WTC11 (cell line): ENCODE measurements at regions not wholly inside any gene's neighbourhood (a gene's known extent, or its start where the extent isn't known, plus 50 kb on each side); places are given as distances from the start of the nearest gene placed in this dataset.
A peak's percentile ranks its signal among the peaks of the same experiment; 100 is the strongest.
"Not testable (repeated sequence)": the region's sequence is repeated elsewhere in the genome, so short reads cannot be mapped to it uniquely, and the experiment has no call there.

Experiments used
- ATAC-seq: fragments of 200-7000 bp; cut with Tn5 transposase; 2 replicates; pipeline ENCODE4 v1.10.0; 2021; ENCODE audit warnings: mild to moderate bottlenecking, moderate library complexity
- CTCF ChIA-PET: fragments of 300-600 bp; sonication (Branson Sonifier 250); formaldehyde crosslinking; loops from one replicate; lab custom pipeline; 2021; ENCODE audit warnings: antibody characterized with exemption; lab: Charles Lee
- POLR2A ChIA-PET: fragments of 350-600 bp; sonication (Branson Sonifier 250); formaldehyde crosslinking; loops from one replicate; lab custom pipeline; 2021; ENCODE audit warnings: antibody characterized with exemption; lab: Charles Lee
- DNase-seq: peaks from one replicate; pipeline ENCODE4 v3.0.0; 2021; ENCODE audit warnings: low spot score
- H3K27ac Mint-ChIP-seq: 2 replicates; pipeline ENCODE4 v1.8.0; 2021; ENCODE audit warnings: mixed read lengths
- H3K27me3 Mint-ChIP-seq: 2 replicates; pipeline ENCODE4 v1.8.0; 2021; ENCODE audit warnings: low read depth, mild to moderate bottlenecking, moderate library complexity, mixed read lengths
- H3K36me3 Mint-ChIP-seq: 2 replicates; pipeline ENCODE4 v1.8.0; 2021; ENCODE audit warnings: mixed read lengths
- H3K4me1 Mint-ChIP-seq: 2 replicates; pipeline ENCODE4 v1.8.0; 2022; ENCODE audit warnings: mixed read lengths
- H3K4me3 Mint-ChIP-seq: 2 replicates; pipeline ENCODE4 v1.8.0; 2021; ENCODE audit warnings: mild to moderate bottlenecking, moderate library complexity, mixed read lengths
- H3K9me3 Mint-ChIP-seq: 2 replicates; pipeline ENCODE4 v1.8.0; 2021; ENCODE audit warnings: mixed read lengths
- FOXJ3 ChIP-seq: sonication (generic); formaldehyde crosslinking; IDR thresholded peaks from 2 replicates; pipeline ENCODE4 v1.9.0; 2021; ENCODE audit warnings: missing genetic modification reagents, mild to moderate bottlenecking, borderline replicate concordance
- MYBL2 ChIP-seq: sonication (generic); formaldehyde crosslinking; IDR thresholded peaks from 2 replicates; pipeline ENCODE4 v1.8.1; 2023; ENCODE audit warnings: mild to moderate bottlenecking, moderate library complexity, missing genetic modification reagents
- OVOL2 ChIP-seq: fragments of 250-450 bp; sonication (Bioruptor Pico); IDR thresholded peaks from 2 replicates; pipeline ENCODE4 v1.9.0; 2021; ENCODE audit warnings: mild to moderate bottlenecking, borderline replicate concordance
- TEAD1 ChIP-seq: sonication (generic); formaldehyde crosslinking; IDR thresholded peaks from 2 replicates; pipeline ENCODE4 v1.8.0; 2022; ENCODE audit warnings: mild to moderate bottlenecking, missing genetic modification reagents
- ZNF138 ChIP-seq: sonication (generic); formaldehyde crosslinking; conservative IDR thresholded peaks from 2 replicates; pipeline ENCODE4 v1.8.1; 2022; ENCODE audit warnings: mild to moderate bottlenecking, moderate library complexity, missing genetic modification reagents
- ZNF219 ChIP-seq: sonication (generic); formaldehyde crosslinking; IDR thresholded peaks from 2 replicates; pipeline ENCODE4 v1.8.0; 2023; ENCODE audit warnings: missing genetic modification reagents, mild to moderate bottlenecking, borderline replicate concordance
- ZNF423 ChIP-seq: fragments of 250-450 bp; sonication (Bioruptor Pico); IDR thresholded peaks from 2 replicates; pipeline ENCODE4 v2.1.2; 2022; ENCODE audit warnings: mild to moderate bottlenecking, moderate library complexity
- TF ChIP-seq, protein P1 (sequence below): sonication (generic); formaldehyde crosslinking; conservative IDR thresholded peaks from 2 replicates; pipeline ENCODE4 v1.8.1; 2023; ENCODE audit warnings: mild to moderate bottlenecking, low read depth, missing genetic modification reagents, moderate library complexity
- TF ChIP-seq, protein P2 (sequence below): fragments of 250-450 bp; sonication (Bioruptor Pico); IDR thresholded peaks from 2 replicates; pipeline ENCODE4 v1.8.0; 2021; ENCODE audit warnings: mild to moderate bottlenecking
- TF ChIP-seq, protein P3 (sequence below): sonication (generic); formaldehyde crosslinking; IDR thresholded peaks from 2 replicates; pipeline ENCODE4 v1.8.0; 2023; ENCODE audit warnings: missing genetic modification reagents, mild to moderate bottlenecking, borderline replicate concordance

DNA sequence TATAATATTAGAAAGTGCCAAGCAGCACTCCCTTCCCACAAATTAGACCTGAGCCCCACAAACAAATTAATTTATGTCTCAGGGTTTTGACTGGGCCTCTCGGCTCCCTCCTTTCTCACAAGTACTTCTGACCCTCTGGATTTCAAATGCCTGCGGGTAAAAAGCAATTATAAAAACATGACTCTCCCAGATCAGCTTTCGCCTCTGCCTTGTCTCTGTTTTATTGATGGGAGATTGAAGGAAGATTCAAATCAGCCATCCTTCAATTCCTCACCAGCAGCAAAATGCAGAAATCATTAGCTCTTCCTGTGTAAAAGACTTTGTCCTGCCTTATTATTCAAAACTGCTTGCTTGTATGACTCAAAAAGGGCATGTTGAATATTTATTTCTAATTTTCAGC is 453.7 kb upstream of the MKI67 start:
- ChIA-PET CTCF (interaction anchor here (1.0 kb wide), 1 partner anchor 8 kb away, joined by 6 read pairs; no protein-coding TSS in a partner anchor), POLR2A (no interaction called here)
- Mint-ChIP-seq H3K4me3 (no peak overlapping the region), H3K4me1 (peaks cover 52% of the 10 kb centered on the region), H3K27me3 (peaks cover 27% of the 10 kb centered on the region), H3K27ac (peak overlapping the region; percentile 70; the same call in 1 of the 2 replicates), H3K9me3 (peaks cover 6% of the 10 kb centered on the region; the same call in 1 of the 2 replicates), H3K36me3 (peaks cover 12% of the 10 kb centered on the region)
- TF ChIP-seq ZNF219 (CRISPR knock-in tag) (no peak), FOXJ3 (CRISPR knock-in tag) (no peak), ZNF138 (CRISPR knock-in tag) (no peak)
- TF ChIP-seq, protein P1, sequence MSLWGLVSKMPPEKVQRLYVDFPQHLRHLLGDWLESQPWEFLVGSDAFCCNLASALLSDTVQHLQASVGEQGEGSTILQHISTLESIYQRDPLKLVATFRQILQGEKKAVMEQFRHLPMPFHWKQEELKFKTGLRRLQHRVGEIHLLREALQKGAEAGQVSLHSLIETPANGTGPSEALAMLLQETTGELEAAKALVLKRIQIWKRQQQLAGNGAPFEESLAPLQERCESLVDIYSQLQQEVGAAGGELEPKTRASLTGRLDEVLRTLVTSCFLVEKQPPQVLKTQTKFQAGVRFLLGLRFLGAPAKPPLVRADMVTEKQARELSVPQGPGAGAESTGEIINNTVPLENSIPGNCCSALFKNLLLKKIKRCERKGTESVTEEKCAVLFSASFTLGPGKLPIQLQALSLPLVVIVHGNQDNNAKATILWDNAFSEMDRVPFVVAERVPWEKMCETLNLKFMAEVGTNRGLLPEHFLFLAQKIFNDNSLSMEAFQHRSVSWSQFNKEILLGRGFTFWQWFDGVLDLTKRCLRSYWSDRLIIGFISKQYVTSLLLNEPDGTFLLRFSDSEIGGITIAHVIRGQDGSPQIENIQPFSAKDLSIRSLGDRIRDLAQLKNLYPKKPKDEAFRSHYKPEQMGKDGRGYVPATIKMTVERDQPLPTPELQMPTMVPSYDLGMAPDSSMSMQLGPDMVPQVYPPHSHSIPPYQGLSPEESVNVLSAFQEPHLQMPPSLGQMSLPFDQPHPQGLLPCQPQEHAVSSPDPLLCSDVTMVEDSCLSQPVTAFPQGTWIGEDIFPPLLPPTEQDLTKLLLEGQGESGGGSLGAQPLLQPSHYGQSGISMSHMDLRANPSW, result no peak
- ATAC-seq, result no peak
- no peak for DNase-seq

DNA sequence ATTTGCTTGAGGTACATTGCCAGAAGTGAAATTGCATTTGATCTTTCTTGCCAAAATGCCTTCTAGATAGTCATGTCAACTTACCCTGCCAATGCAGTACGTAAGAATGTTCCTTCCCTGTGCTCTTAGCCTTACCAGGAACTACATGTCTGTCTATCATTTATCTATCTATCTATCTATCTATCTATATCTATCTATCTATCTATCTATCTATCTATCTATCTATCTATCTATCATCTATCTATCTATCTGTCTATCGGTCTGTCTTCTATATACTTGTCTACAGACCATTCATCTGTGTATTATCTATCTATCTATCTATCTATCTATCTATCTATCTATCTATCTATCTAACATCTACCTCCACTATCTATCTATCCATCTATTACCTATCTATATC is 456.9 kb upstream of the MKI67 start:
- Mint-ChIP-seq H3K36me3 (peaks cover 14% of the 10 kb centered on the region), H3K4me1 (peaks cover 28% of the 10 kb centered on the region), H3K9me3 (peaks cover 17% of the 10 kb centered on the region)
- ATAC-seq, H3K27me3 Mint-ChIP-seq, CTCF ChIA-PET, DNase-seq, POLR2A ChIA-PET, H3K27ac Mint-ChIP-seq, H3K4me3 Mint-ChIP-seq: not testable (repeated sequence)

DNA sequence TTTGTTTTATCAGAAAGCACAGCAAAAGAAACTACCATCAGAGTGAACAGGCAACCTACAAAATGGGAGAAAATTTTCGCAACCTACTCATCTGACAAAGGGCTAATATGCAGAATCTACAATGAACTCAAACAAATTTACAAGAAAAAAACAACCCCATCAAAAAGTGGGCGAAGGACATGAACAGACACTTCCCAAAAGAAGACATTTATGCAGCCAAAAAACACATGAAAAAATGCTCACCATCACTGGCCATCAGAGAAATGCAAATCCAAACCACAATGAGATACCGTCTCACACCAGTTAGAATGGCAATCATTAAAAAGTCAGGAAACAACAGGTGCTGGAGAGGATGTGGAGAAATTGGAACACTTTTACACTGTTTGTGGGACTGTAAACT is 460.4 kb upstream of the MKI67 start:
- peaks cover 20% of the 10 kb centered on the region for H3K9me3 Mint-ChIP-seq
- DNase-seq, H3K27me3 Mint-ChIP-seq, POLR2A ChIA-PET, H3K27ac Mint-ChIP-seq, ATAC-seq, H3K4me1 Mint-ChIP-seq, CTCF ChIA-PET, H3K4me3 Mint-ChIP-seq: not testable (repeated sequence)
- H3K36me3 Mint-ChIP-seq, result peaks cover 14% of the 10 kb centered on the region

DNA sequence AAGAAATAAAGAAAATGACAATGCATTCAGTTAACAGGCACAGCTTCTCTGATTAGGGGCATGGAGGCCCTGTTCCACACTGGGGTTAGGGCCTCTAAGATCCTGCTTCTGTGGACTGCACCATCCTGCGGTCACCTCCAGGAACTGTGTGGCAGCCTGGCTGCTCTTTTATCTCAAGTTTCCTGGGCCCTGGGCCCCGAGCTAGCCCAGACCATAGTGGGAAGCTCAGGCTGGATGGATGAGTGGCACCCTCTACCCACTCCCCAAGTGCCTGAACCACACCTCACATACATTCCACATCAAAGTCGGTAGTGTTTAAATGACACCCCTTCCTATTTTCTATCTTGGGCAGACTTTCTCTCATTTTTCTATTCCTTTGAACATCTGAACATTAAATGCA is 461.5 kb upstream of the MKI67 start:
- ATAC-seq (no peak), DNase-seq (no peak)
- H3K4me3 Mint-ChIP-seq, result no peak overlapping the region
- H3K4me1 Mint-ChIP-seq, result peaks cover 9% of the 10 kb centered on the region
- peaks cover 20% of the 10 kb centered on the region for H3K9me3 Mint-ChIP-seq
- no peak for TF ChIP-seq TEAD1 (CRISPR knock-in tag)
- TF ChIP-seq, protein P1, result no peak
- no peak for TF ChIP-seq MYBL2 (CRISPR knock-in tag)
- no peak for TF ChIP-seq ZNF423
- TF ChIP-seq, protein P2, sequence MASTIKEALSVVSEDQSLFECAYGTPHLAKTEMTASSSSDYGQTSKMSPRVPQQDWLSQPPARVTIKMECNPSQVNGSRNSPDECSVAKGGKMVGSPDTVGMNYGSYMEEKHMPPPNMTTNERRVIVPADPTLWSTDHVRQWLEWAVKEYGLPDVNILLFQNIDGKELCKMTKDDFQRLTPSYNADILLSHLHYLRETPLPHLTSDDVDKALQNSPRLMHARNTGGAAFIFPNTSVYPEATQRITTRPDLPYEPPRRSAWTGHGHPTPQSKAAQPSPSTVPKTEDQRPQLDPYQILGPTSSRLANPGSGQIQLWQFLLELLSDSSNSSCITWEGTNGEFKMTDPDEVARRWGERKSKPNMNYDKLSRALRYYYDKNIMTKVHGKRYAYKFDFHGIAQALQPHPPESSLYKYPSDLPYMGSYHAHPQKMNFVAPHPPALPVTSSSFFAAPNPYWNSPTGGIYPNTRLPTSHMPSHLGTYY (CRISPR knock-in tag), result no peak
- TF ChIP-seq OVOL2, result no peak
- TF ChIP-seq, protein P3, sequence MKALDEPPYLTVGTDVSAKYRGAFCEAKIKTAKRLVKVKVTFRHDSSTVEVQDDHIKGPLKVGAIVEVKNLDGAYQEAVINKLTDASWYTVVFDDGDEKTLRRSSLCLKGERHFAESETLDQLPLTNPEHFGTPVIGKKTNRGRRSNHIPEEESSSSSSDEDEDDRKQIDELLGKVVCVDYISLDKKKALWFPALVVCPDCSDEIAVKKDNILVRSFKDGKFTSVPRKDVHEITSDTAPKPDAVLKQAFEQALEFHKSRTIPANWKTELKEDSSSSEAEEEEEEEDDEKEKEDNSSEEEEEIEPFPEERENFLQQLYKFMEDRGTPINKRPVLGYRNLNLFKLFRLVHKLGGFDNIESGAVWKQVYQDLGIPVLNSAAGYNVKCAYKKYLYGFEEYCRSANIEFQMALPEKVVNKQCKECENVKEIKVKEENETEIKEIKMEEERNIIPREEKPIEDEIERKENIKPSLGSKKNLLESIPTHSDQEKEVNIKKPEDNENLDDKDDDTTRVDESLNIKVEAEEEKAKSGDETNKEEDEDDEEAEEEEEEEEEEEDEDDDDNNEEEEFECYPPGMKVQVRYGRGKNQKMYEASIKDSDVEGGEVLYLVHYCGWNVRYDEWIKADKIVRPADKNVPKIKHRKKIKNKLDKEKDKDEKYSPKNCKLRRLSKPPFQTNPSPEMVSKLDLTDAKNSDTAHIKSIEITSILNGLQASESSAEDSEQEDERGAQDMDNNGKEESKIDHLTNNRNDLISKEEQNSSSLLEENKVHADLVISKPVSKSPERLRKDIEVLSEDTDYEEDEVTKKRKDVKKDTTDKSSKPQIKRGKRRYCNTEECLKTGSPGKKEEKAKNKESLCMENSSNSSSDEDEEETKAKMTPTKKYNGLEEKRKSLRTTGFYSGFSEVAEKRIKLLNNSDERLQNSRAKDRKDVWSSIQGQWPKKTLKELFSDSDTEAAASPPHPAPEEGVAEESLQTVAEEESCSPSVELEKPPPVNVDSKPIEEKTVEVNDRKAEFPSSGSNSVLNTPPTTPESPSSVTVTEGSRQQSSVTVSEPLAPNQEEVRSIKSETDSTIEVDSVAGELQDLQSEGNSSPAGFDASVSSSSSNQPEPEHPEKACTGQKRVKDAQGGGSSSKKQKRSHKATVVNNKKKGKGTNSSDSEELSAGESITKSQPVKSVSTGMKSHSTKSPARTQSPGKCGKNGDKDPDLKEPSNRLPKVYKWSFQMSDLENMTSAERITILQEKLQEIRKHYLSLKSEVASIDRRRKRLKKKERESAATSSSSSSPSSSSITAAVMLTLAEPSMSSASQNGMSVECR (CRISPR knock-in tag), result no peak
- no peaks in the 10 kb centered on the region for H3K27me3 Mint-ChIP-seq
- CTCF ChIA-PET, result no interaction called here
- H3K27ac Mint-ChIP-seq, result no peak overlapping the region
- POLR2A ChIA-PET, result no interaction called here
- H3K36me3 Mint-ChIP-seq, result peaks cover 14% of the 10 kb centered on the region
